Skeletal muscle satellite cell (primary cell): ENCODE measurements at regions not wholly inside any gene's neighbourhood (a gene's known extent, or its start where the extent isn't known, plus 50 kb on each side); places are given as distances from the start of the nearest gene placed in this dataset.
"Not testable (repeated sequence)": the region's sequence is repeated elsewhere in the genome, so short reads cannot be mapped to it uniquely, and the experiment has no call there.

Experiments
- H3K27me3 ChIP-seq: 2 replicates; pipeline ENCODE4 v1.7.0; 2013; ENCODE audit warnings: low read length; ENCODE audit not compliant: control insufficient read depth, insufficient read depth
- H3K36me3 ChIP-seq: 2 replicates; pipeline ENCODE4 v1.7.0; 2013; ENCODE audit warnings: mild to moderate bottlenecking, control low read depth, low read length; ENCODE audit not compliant: insufficient read depth
- H3K4me1 ChIP-seq: 2 replicates; pipeline ENCODE4 v1.7.0; 2013; ENCODE audit warnings: low read length; ENCODE audit not compliant: control insufficient read depth, insufficient read depth
- H3K4me2 ChIP-seq: 2 replicates; pipeline ENCODE4 v1.7.0; 2013; ENCODE audit warnings: mild to moderate bottlenecking, low read length
- H3K4me3 ChIP-seq: 2 replicates; pipeline ENCODE4 v1.7.0; 2013; ENCODE audit warnings: low read length
- H3K9ac ChIP-seq: 2 replicates; pipeline ENCODE4 v1.7.0; 2013; ENCODE audit warnings: mild to moderate bottlenecking, low read depth, low read length, moderate library complexity
- H3K9me3 ChIP-seq: replicated peaks from 2 replicates; pipeline ENCODE4 v1.7.0; 2013; ENCODE audit warnings: mild to moderate bottlenecking, control low read depth, low read length

DNA sequence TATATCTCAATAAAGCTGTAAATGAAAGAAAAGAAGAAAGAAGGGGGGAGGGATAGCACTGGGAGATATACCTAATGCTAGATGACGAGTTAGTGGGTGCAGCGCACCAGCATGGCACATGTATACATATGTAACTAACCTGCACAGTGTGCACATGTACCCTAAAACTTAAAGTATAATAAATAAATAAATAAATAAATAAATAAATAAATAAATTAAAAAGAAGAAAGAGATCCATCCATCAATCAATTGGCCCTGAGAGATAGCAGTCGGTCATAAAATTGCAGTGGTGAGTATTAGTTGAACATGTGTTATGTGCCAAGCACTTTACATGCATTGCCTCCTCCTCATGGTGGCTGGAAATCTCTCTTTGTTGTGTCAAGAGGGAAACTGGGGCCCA, 95.2 kb upstream of the YWHAQ start:
- peaks cover 34% of the 10 kb centered on the region for H3K27me3 ChIP-seq
- H3K9me3 ChIP-seq, H3K4me2 ChIP-seq: not testable (repeated sequence)

DNA sequence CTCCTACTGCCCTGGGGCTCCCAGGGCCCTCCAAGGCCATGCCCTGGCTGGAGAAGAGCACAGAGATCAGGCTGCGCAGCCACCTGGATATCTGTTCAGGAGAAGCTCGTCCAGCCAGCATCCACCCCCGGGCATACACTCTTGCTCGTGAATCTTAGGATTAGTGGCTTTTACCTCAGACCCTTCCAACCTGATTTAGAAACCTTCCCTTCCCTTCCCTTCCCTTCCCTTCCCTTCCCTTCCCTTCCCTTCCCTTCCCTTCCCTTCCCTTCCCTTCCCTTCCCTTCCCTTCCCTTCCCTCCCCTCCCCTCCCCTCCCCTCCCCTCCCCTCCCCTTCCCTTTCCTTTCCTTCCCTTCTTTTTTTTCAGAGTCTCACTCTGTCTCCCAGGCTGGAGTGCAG, 99.7 kb upstream of the YWHAQ start:
- peaks cover 18% of the 10 kb centered on the region for H3K27me3 ChIP-seq

More for the DNA sequence above, 95.2 kb upstream of the YWHAQ start:
- H3K9ac ChIP-seq, H3K4me3 ChIP-seq, H3K36me3 ChIP-seq, H3K4me1 ChIP-seq: not testable (repeated sequence)

DNA sequence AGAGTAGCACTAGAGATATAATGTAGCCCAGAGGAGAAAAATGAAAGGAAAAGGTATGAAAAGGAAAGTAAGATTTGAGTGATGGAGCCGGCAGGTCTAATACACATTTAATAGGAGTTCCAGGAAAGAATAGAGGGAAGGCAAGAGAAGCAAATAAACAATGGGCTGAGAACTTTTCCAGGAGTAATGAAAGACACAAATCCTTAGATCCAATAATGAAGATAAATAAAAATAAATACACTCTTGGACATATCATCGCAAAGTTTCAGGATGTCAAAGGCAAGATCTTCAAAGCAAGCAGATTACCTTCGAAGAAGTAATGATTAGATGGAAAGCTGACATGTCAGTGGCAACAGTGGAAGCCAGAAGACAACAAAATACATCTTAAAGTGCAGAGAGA, 102.0 kb upstream of the YWHAQ start:
- no peak overlapping the region for H3K9ac ChIP-seq
- H3K4me3 ChIP-seq = no peak overlapping the region
- H3K9me3 ChIP-seq = peaks cover 10% of the 10 kb centered on the region
- peaks cover 18% of the 10 kb centered on the region for H3K27me3 ChIP-seq
- no peak overlapping the region for H3K4me2 ChIP-seq
- no peaks in the 10 kb centered on the region for H3K36me3 ChIP-seq
- no peaks in the 10 kb centered on the region for H3K4me1 ChIP-seq

More for the DNA sequence above, 99.7 kb upstream of the YWHAQ start:
- H3K4me3 ChIP-seq, H3K9ac ChIP-seq, H3K9me3 ChIP-seq, H3K4me2 ChIP-seq, H3K4me1 ChIP-seq, H3K36me3 ChIP-seq: not testable (repeated sequence)

DNA sequence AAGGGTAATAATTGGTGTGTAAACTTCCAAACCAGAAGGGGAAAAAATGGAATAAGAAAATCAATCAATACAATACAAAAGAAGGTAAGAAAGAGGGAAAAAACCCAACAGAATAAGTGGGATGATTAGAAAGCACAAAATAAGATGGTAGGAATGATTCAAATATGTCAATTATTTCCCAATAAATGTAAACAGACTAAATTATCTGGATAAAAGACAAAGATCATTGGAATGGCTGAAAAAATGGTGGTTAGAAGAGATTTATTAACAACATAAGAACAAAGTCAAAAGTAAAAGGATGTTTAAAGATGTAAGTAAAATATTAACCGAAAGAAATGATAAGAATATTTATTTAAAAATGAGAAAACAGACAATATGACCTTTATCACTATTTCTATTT, 103.5 kb upstream of the YWHAQ start:
- H3K27me3 ChIP-seq = peaks cover 11% of the 10 kb centered on the region
- no peak overlapping the region for H3K9ac ChIP-seq
- H3K36me3 ChIP-seq = no peaks in the 10 kb centered on the region
- no peak overlapping the region for H3K4me2 ChIP-seq
- peaks cover 10% of the 10 kb centered on the region for H3K9me3 ChIP-seq
- peaks cover 12% of the 10 kb centered on the region for H3K4me1 ChIP-seq
- no peak overlapping the region for H3K4me3 ChIP-seq

DNA sequence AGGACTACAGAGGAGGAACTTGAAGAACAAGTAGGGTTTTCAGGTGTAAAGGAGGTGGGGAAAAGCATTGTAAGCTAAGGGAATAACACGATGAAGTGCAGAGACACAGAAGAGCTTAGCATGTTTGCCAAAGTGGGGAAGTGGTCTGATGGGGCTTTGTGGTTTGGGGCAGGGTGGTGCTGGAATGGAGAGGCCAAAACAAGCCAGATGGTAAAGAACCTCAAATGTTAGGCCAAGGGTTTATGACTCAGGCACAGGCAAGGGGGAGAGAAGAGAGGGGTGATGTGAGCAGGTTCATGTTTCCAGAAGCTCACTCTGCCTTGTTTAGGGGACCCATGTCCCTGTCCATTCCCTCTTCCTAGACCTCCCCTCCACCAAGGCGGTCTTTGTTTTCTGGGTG, 104.5 kb upstream of the YWHAQ start:
- peaks cover 10% of the 10 kb centered on the region for H3K9me3 ChIP-seq
- no peak overlapping the region for H3K9ac ChIP-seq
- no peak overlapping the region for H3K4me3 ChIP-seq
- no peak overlapping the region for H3K4me2 ChIP-seq
- H3K36me3 ChIP-seq = no peaks in the 10 kb centered on the region
- peaks cover 18% of the 10 kb centered on the region for H3K4me1 ChIP-seq
- H3K27me3 ChIP-seq = peaks cover 1% of the 10 kb centered on the region

DNA sequence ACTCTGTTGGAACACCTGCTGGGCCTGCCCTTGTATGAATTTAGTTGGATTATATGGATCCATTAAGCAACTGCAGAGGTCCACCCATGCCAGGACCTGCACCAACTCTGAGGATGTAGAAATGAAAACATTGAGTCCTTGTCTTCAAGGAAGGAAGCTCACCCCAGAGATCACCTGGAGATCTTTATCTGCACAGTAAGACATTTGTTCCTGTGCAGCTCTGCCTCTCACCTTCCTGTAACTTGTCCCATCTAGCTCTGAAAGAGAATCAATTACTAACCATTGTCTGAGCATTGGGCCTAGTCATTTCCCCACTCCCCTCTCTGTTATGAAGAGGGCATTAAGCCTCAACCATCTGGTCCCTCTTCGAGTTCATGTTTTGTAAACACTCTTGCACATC, 105.2 kb upstream of the YWHAQ start:
- H3K4me3 ChIP-seq = no peak overlapping the region
- H3K9ac ChIP-seq = no peak overlapping the region
- H3K4me1 ChIP-seq = peaks cover 24% of the 10 kb centered on the region
- no peak overlapping the region for H3K4me2 ChIP-seq
- peaks cover 10% of the 10 kb centered on the region for H3K9me3 ChIP-seq
- H3K36me3 ChIP-seq = no peaks in the 10 kb centered on the region
- no peaks in the 10 kb centered on the region for H3K27me3 ChIP-seq

DNA sequence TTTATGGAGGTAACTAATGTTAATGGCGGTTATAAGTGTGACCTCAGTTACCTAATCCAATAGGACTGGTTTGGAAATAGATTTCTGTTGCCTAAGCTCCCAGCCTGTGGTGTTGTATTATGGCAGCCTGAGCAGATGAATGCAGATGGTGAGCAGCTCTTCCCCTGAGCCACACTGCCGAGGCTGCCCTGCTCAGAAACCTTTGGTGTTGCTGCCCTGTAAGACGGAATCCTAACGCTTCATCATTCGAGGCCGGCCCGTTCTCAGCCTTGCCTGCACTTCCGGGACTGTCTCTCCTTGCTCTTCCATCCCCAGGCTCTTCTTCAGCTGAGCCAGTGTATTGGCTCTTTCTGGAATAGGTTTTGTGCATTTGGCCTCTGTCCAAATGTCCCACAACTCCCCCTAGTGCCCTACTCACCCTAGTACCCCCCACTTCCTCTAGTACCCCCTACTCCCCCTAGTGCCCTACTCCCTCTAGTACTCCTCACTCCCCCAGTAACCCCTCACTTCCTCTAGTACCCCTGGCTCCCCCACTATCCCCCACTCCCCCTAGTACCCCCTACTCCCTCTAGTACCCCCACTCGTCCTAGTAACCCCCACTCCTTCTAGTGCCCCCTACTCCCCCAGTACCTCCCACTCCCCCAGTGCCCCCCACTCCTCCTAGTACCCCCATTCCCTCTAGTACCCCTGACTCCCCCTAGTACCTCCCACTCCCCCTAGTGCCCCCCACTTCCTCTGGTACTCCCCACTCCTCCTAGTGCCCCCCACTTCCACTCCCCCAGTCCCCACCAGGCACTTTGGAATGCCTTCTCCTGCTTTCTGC, 106.0 kb upstream of the TAF1B start:
- Histone ChIP-seq H3K9ac (no peak overlapping the region), H3K4me2 (no peak overlapping the region), H3K9me3 (peaks cover 10% of the 10 kb centered on the region), H3K36me3 (no peaks in the 10 kb centered on the region), H3K4me3 (no peak overlapping the region), H3K27me3 (no peaks in the 10 kb centered on the region), H3K4me1 (peaks cover 24% of the 10 kb centered on the region)

- Histone ChIP-seq H3K4me3 (no peak overlapping the region), H3K27me3 (no peaks in the 10 kb centered on the region), H3K9me3 (peaks cover 10% of the 10 kb centered on the region), H3K9ac (no peak overlapping the region), H3K4me2 (no peak overlapping the region), H3K36me3 (no peaks in the 10 kb centered on the region), H3K4me1 (peaks cover 24% of the 10 kb centered on the region)
Measured at GRCh38 chr2:9738062-9738461, 105.2 kb upstream of the TAF1B start.

DNA sequence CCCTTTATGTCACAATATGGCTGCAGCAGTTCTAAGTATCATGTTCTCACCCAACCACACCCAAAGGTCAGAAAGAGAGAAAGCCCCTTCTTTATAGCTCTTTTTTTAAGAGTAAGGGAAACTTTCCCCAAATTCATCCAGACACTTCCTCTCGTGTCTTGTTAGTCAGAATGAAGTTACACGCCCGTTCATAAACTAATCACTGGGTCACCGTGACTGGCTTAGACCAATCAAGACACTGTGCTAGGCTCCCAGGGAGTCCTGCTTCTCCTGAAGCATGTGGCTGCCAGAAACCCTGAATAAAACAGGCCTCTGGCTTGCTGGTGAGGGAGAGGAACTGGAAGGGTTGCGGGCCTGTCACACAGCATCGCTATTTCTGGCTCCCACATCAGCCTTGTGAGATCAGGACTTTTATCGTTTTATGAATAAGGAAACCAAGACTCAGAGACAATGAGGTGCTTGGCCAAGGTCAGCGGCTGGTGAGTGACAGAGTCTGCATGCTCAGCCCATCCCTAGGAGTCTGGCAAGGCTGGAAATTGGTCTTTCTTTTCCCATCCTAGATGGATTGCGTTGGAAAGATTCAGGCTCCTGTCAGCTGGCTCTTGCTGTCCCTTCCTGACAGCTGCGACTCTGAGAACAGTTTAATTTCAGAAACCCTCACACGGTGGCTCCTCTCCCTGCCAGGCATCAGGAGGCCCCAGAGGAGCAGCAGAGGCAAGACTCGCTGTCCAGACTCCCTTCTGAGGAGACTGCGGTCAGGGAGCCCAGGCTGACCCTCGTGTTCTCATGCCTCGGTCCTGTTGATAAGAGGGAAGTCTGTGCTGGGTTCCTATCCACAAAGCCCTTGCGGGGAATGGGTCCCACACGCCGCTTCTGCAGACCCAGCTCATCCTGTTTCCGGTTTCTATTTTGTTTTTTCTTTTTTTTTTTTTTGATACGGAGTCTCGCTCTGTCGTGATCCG, 104.5 kb upstream of the TAF1B start:
- H3K4me3 ChIP-seq = peak overlapping the region; percentile 61
- peak overlapping the region; percentile 63 for H3K9ac ChIP-seq

GRCh38 chr2:9739531-9739964, 103.7 kb upstream of the TAF1B start:
- Histone ChIP-seq H3K9ac (peak overlapping the region; percentile 63), H3K4me3 (peak overlapping the region; percentile 61), H3K4me2 (peak overlapping the region; percentile 77), H3K4me1 (peaks cover 24% of the 10 kb centered on the region), H3K36me3 (no peaks in the 10 kb centered on the region), H3K9me3 (peaks cover 7% of the 10 kb centered on the region), H3K27me3 (no peaks in the 10 kb centered on the region)

More for the DNA sequence above, 104.5 kb upstream of the TAF1B start:
- peaks cover 10% of the 10 kb centered on the region for H3K9me3 ChIP-seq
- H3K4me2 ChIP-seq = peak overlapping the region; percentile 77
- H3K36me3 ChIP-seq = no peaks in the 10 kb centered on the region
- H3K4me1 ChIP-seq = peaks cover 24% of the 10 kb centered on the region
- no peaks in the 10 kb centered on the region for H3K27me3 ChIP-seq

DNA sequence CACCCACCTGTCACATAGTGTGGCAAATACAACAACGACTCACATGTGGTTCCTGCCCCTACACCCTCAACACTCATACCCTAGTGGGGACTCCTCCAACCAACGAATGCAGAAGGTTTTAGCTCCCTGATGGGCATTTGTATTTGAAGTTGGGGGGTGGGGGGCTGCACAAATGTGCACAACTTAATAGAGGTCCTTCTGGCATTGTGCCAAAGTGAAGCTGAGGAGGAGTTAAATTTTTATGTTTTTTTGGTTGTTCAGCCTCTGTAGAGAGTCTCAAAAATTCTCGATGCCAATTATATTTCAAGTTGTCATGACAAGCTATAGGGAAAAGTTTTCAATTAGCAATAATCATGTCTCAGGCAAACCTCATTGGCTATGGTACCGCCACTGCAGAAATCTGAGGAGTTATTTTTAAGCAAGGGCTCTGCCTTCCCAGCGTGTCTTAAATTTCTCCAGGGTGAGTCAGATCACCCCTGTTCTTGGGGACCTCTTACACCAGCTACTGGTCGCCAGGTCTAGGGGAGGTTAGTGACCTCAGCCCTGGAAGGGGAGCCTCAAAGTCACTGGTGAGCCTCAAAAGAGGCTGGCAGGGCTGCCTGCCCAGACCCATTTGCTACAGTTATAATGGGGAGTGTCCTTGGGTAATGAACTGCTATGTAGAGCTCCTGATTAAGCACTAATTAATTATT, 102.7 kb upstream of the TAF1B start:
- Histone ChIP-seq H3K9ac (no peak overlapping the region), H3K9me3 (no peaks in the 10 kb centered on the region), H3K36me3 (no peaks in the 10 kb centered on the region), H3K4me1 (peaks cover 29% of the 10 kb centered on the region), H3K4me3 (no peak overlapping the region), H3K4me2 (no peak overlapping the region), H3K27me3 (no peaks in the 10 kb centered on the region)
